EH (cell line): ENCODE measurements at regions not wholly inside any gene's neighbourhood (a gene's known extent, or its start where the extent isn't known, plus 50 kb on each side); places are given as distances from the start of the nearest gene placed in this dataset.
"Not testable (repeated sequence)": the region's sequence is repeated elsewhere in the genome, so short reads cannot be mapped to it uniquely, and the experiment has no call there.

Experiments used
- DNase-seq: peaks from one replicate; pipeline ENCODE4 v3.0.0-alpha.2; 2015; ENCODE audit warnings: low read depth

GRCh38 chr6:69487688-69488087 is 309.1 kb downstream of the LMBRD1 start:
- no peak for DNase-seq

GRCh38 chr6:69466979-69467570 is 329.7 kb downstream of the LMBRD1 start:
- no peak for DNase-seq

- DNase-seq, result no peak
Measured at GRCh38 chr6:69465866-69466265, 330.9 kb downstream of the LMBRD1 start.

- no peak for DNase-seq
Measured at GRCh38 chr6:69456086-69456485, 340.7 kb downstream of the LMBRD1 start.

GRCh38 chr6:69454619-69455018 is 342.2 kb downstream of the LMBRD1 start:
- not testable (repeated sequence) for DNase-seq

DNA sequence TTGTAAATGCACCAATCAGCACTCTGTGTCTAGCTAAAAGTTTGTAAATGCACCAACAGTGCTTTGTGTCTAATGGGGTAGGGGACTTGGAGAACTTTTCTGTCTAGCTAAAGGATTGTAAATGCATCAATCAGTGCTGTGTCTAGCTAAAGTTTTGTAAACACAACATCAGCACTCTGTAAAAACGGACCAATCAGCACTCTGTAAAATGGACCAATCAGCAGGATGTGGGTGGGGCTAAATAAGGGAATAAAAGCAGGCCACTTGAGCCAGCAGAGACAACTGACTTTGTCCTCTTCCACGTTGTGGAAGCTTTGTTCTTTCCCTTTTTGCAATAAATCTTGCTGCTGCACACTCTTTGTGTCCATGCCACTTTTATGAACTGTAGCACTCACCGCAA is 346.3 kb downstream of the LMBRD1 start:
- not testable (repeated sequence) for DNase-seq

DNA sequence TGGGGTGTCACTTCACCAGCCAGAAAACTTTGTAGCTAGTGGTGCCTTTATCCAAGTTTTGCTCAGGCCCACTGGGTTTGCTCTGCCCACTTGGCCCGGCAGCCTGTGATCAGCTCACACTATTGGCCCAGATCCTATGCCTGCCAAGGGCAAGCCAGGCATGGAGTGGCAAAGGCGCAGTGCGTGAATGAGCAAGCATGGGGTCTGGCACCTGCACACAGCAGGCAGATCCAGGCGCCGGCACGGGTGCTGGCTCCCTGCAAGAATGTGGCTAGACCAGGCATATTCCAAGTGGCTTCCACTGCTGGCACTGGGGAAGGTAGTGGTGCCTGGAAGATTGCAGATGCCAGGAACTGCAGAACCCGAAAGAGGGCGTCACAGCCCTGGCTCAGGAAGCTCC is 346.9 kb downstream of the LMBRD1 start:
- no peak for DNase-seq
